ENCODE measurements at regions not wholly inside any gene's neighbourhood (a gene's known extent, or its start where the extent isn't known, plus 50 kb on each side); places are given as distances from the start of the nearest gene placed in this dataset.

DNA sequence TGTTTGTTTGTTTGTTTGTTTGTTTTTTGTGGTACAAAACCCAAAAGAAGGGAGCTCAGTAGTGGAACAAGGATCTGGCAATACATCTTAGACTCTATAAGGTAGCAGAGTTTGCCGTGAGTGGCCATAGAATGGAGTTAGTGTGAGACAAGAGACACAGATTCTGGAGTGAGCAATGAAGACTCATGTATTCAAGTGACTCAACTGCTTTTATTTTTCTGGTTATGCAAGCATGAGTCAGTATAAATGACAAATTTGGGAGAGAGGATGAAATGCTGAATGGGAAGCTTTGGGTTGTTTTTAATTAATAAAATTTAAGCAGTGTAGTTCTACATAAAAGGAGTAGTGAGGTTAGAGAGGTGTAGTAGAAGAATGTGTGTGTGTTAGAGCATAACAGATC lies 143.6 kb upstream of the ANO5 start:
- no peaks in the 10 kb centered on the region for H3K9me3 ChIP-seq (ENCODE audit: insufficient read depth, low read depth, low read length)
- H3K27me3 ChIP-seq (ENCODE audit: insufficient read depth, low read length) = no peaks in the 10 kb centered on the region
- 89% methylated on average over 1 of the region's 1 CpG for WGBS
- no peak overlapping the region for H3K4me3 ChIP-seq (ENCODE audit: low read length)
- H3K4me1 ChIP-seq (ENCODE audit: insufficient read depth, low read length) = peaks cover 6% of the 10 kb centered on the region; the same call in 1 of the 2 replicates
- no peak overlapping the region for H3K27ac ChIP-seq (ENCODE audit: low read depth, low read length)
- H3K36me3 ChIP-seq (ENCODE audit: insufficient read depth, low read length) = no peaks in the 10 kb centered on the region
- H3K9ac ChIP-seq (ENCODE audit: low read depth, low read length) = no peak overlapping the region

GRCh38 chr11:22065472-22065871 lies 127.4 kb upstream of the ANO5 start:
- Histone ChIP-seq H3K9me3 (ENCODE audit: insufficient read depth, low read depth, low read length) (peaks cover 9% of the 10 kb centered on the region), H3K4me1 (ENCODE audit: insufficient read depth, low read length) (no peaks in the 10 kb centered on the region), H3K9ac (ENCODE audit: low read depth, low read length) (no peak overlapping the region), H3K27ac (ENCODE audit: low read depth, low read length) (no peak overlapping the region), H3K4me3 (ENCODE audit: low read length) (no peak overlapping the region), H3K27me3 (ENCODE audit: insufficient read depth, low read length) (no peaks in the 10 kb centered on the region), H3K36me3 (ENCODE audit: insufficient read depth, low read length) (no peaks in the 10 kb centered on the region)
- WGBS = 56% methylated on average over 1 of the region's 1 CpG

GRCh38 chr11:22069844-22070243 lies 123.0 kb upstream of the ANO5 start:
- H3K27ac ChIP-seq (ENCODE audit: low read depth, low read length) = no peak overlapping the region
- H3K4me1 ChIP-seq (ENCODE audit: insufficient read depth, low read length) = no peaks in the 10 kb centered on the region
- H3K9me3 ChIP-seq (ENCODE audit: insufficient read depth, low read depth, low read length) = peaks cover 9% of the 10 kb centered on the region
- 90% methylated on average over 2 of the region's 2 CpGs for WGBS
- no peak overlapping the region for H3K9ac ChIP-seq (ENCODE audit: low read depth, low read length)
- no peak overlapping the region for H3K4me3 ChIP-seq (ENCODE audit: low read length)
- no peaks in the 10 kb centered on the region for H3K27me3 ChIP-seq (ENCODE audit: insufficient read depth, low read length)
- no peaks in the 10 kb centered on the region for H3K36me3 ChIP-seq (ENCODE audit: insufficient read depth, low read length)

DNA sequence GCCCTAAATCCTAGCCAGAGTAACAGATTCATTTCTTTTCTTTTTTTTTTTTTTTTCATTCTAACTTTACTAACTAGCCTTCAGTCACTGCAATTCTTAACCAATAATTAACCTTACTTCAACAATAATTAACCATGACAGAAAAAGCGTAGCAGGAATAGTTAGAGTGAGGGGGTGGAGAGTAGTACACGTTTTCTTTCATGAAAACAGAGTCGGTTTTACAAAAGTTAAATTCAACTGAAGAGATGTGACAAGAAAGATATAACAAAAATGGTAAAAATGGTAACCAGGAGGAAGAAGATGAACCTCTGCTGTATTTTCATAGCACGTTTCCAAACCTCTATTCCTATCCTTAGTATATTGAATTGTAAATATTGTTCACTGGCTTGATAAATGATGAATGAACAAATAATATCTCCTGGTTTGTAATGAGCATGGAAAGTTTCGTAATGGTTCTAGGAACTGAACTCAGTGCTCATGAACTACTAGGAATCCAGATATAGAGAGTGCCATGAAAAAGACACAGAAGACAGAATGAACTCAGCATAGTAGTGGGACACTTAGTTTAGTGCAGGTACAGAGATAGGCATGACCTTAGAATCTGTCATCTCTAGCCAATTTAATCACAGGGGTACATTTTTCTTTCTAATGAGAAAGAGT lies 116.5 kb upstream of the ANO5 start:
- 93% methylated on average over 4 of the region's 5 CpGs for WGBS
- Histone ChIP-seq H3K9me3 (ENCODE audit: insufficient read depth, low read depth, low read length) (no peaks in the 10 kb centered on the region), H3K4me3 (ENCODE audit: low read length) (no peak overlapping the region), H3K4me1 (ENCODE audit: insufficient read depth, low read length) (no peaks in the 10 kb centered on the region), H3K9ac (ENCODE audit: low read depth, low read length) (no peak overlapping the region), H3K27ac (ENCODE audit: low read depth, low read length) (no peak overlapping the region), H3K27me3 (ENCODE audit: insufficient read depth, low read length) (no peaks in the 10 kb centered on the region), H3K36me3 (ENCODE audit: insufficient read depth, low read length) (no peaks in the 10 kb centered on the region)

DNA sequence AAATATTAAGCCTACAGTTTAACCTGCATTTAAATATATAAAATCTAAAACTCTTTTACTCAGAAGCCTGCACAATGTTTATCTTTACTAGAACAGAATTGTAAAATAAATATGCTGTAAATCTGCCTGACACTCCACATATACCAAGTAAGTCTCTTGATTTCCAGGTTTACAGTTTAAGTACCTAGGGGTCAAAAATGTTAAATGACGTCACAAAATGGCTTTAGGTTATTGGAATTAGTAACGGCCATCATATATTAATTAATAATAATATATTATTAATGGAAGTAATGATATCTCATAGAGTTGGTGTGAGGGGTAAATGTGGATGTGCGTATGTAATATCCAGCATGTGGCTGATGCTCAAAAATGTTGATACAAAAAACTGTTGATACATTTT lies 114.8 kb upstream of the ANO5 start:
- H3K4me3 ChIP-seq (ENCODE audit: low read length) = no peak overlapping the region
- H3K27me3 ChIP-seq (ENCODE audit: insufficient read depth, low read length) = no peaks in the 10 kb centered on the region
- no peaks in the 10 kb centered on the region for H3K4me1 ChIP-seq (ENCODE audit: insufficient read depth, low read length)
- no peaks in the 10 kb centered on the region for H3K36me3 ChIP-seq (ENCODE audit: insufficient read depth, low read length)
- no peaks in the 10 kb centered on the region for H3K9me3 ChIP-seq (ENCODE audit: insufficient read depth, low read depth, low read length)
- no peak overlapping the region for H3K9ac ChIP-seq (ENCODE audit: low read depth, low read length)
- WGBS = 100% methylated on average over 1 of the region's 3 CpGs
- H3K27ac ChIP-seq (ENCODE audit: low read depth, low read length) = no peak overlapping the region

- H3K9me3 ChIP-seq (ENCODE audit: insufficient read depth, low read depth, low read length) = no peaks in the 10 kb centered on the region
- H3K27me3 ChIP-seq (ENCODE audit: insufficient read depth, low read length) = no peaks in the 10 kb centered on the region
- H3K27ac ChIP-seq (ENCODE audit: low read depth, low read length) = no peak overlapping the region
- no peaks in the 10 kb centered on the region for H3K4me1 ChIP-seq (ENCODE audit: insufficient read depth, low read length)
- 90% methylated on average over 1 of the region's 1 CpG for WGBS
- no peak overlapping the region for H3K9ac ChIP-seq (ENCODE audit: low read depth, low read length)
- H3K4me3 ChIP-seq (ENCODE audit: low read length) = no peak overlapping the region
- no peaks in the 10 kb centered on the region for H3K36me3 ChIP-seq (ENCODE audit: insufficient read depth, low read length)
Measured at GRCh38 chr11:22079133-22079872, 113.6 kb upstream of the ANO5 start.

DNA sequence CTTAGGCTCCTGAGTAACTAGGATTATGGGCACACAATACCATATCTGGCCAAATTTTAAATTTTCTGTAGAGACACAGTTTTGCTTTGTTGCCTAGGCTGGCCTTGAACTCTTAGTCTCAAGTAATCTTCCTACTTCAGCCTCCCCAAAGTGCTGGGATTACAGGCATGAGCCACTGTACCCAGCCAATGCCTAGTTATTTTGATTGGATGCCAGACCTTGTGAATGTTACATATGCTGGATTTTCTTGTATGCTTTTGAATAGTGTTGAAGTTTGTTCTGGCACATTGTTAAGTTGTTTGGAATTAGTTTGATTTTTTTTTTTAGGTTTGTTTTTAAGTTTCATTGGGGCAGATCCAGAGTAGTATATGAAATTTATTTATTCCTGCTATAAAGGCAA lies 110.7 kb upstream of the ANO5 start:
- no peaks in the 10 kb centered on the region for H3K4me1 ChIP-seq (ENCODE audit: insufficient read depth, low read length)
- H3K4me3 ChIP-seq (ENCODE audit: low read length) = no peak overlapping the region
- H3K9ac ChIP-seq (ENCODE audit: low read depth, low read length) = no peak overlapping the region
- H3K9me3 ChIP-seq (ENCODE audit: insufficient read depth, low read depth, low read length) = no peaks in the 10 kb centered on the region
- no peak overlapping the region for H3K27ac ChIP-seq (ENCODE audit: low read depth, low read length)
- no peaks in the 10 kb centered on the region for H3K27me3 ChIP-seq (ENCODE audit: insufficient read depth, low read length)
- H3K36me3 ChIP-seq (ENCODE audit: insufficient read depth, low read length) = no peaks in the 10 kb centered on the region

- no peaks in the 10 kb centered on the region for H3K36me3 ChIP-seq (ENCODE audit: insufficient read depth, low read length)
- no peaks in the 10 kb centered on the region for H3K4me1 ChIP-seq (ENCODE audit: insufficient read depth, low read length)
- no peaks in the 10 kb centered on the region for H3K9me3 ChIP-seq (ENCODE audit: insufficient read depth, low read depth, low read length)
- H3K9ac ChIP-seq (ENCODE audit: low read depth, low read length) = no peak overlapping the region
- H3K27ac ChIP-seq (ENCODE audit: low read depth, low read length) = no peak overlapping the region
- no peak overlapping the region for H3K4me3 ChIP-seq (ENCODE audit: low read length)
- no peaks in the 10 kb centered on the region for H3K27me3 ChIP-seq (ENCODE audit: insufficient read depth, low read length)
Measured at GRCh38 chr11:22082788-22083187, 110.1 kb upstream of the ANO5 start.

- 90% methylated on average over 1 of the region's 1 CpG for WGBS
- H3K9me3 ChIP-seq (ENCODE audit: insufficient read depth, low read depth, low read length) = no peaks in the 10 kb centered on the region
- no peaks in the 10 kb centered on the region for H3K27me3 ChIP-seq (ENCODE audit: insufficient read depth, low read length)
- H3K4me3 ChIP-seq (ENCODE audit: low read length) = no peak overlapping the region
- H3K4me1 ChIP-seq (ENCODE audit: insufficient read depth, low read length) = no peaks in the 10 kb centered on the region
- no peak overlapping the region for H3K27ac ChIP-seq (ENCODE audit: low read depth, low read length)
- H3K9ac ChIP-seq (ENCODE audit: low read depth, low read length) = no peak overlapping the region
- no peaks in the 10 kb centered on the region for H3K36me3 ChIP-seq (ENCODE audit: insufficient read depth, low read length)
Measured at GRCh38 chr11:22084056-22084455, 108.8 kb upstream of the ANO5 start.

DNA sequence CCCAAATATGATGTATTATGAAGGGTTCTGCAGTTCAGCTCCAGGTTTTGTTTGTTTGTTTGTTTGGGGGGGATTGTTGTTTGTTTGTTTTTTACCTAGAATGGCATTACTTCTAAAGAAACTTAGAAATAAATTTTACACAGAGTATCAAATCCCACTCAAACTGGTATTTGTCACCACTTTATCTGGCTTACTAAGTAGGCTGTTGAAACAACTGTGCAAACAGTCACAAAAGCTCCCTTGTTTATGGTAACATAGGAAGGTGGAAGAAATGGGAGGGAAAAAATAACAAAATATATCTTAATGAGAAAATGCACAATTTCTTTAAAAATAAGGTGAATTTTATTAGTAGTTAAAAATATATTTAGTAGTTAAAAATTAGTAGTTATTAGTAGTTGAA lies 108.3 kb upstream of the ANO5 start:
- no peak overlapping the region for H3K4me3 ChIP-seq (ENCODE audit: low read length)
- H3K9ac ChIP-seq (ENCODE audit: low read depth, low read length) = no peak overlapping the region
- H3K36me3 ChIP-seq (ENCODE audit: insufficient read depth, low read length) = no peaks in the 10 kb centered on the region

GRCh38 chr11:22089609-22090008 lies 103.3 kb upstream of the ANO5 start:
- no peak overlapping the region for H3K27ac ChIP-seq (ENCODE audit: low read depth, low read length)
- H3K9ac ChIP-seq (ENCODE audit: low read depth, low read length) = no peak overlapping the region
- no peaks in the 10 kb centered on the region for H3K27me3 ChIP-seq (ENCODE audit: insufficient read depth, low read length)
- H3K4me1 ChIP-seq (ENCODE audit: insufficient read depth, low read length) = no peaks in the 10 kb centered on the region
- no peaks in the 10 kb centered on the region for H3K9me3 ChIP-seq (ENCODE audit: insufficient read depth, low read depth, low read length)
- 100% methylated on average over 1 of the region's 2 CpGs for WGBS
- no peaks in the 10 kb centered on the region for H3K36me3 ChIP-seq (ENCODE audit: insufficient read depth, low read length)
- no peak overlapping the region for H3K4me3 ChIP-seq (ENCODE audit: low read length)

More for the DNA sequence above, 108.3 kb upstream of the ANO5 start:
- no peak overlapping the region for H3K27ac ChIP-seq (ENCODE audit: low read depth, low read length)
- no peaks in the 10 kb centered on the region for H3K4me1 ChIP-seq (ENCODE audit: insufficient read depth, low read length)
- no peaks in the 10 kb centered on the region for H3K9me3 ChIP-seq (ENCODE audit: insufficient read depth, low read depth, low read length)
- no peaks in the 10 kb centered on the region for H3K27me3 ChIP-seq (ENCODE audit: insufficient read depth, low read length)

GRCh38 chr11:22106566-22106965 lies 86.3 kb upstream of the ANO5 start:
- no peak overlapping the region for H3K4me3 ChIP-seq (ENCODE audit: low read length)
- no peak overlapping the region for H3K9ac ChIP-seq (ENCODE audit: low read depth, low read length)

More at GRCh38 chr11:22106566-22106965, 86.3 kb upstream of the ANO5 start:
- Histone ChIP-seq H3K9me3 (ENCODE audit: insufficient read depth, low read depth, low read length) (no peaks in the 10 kb centered on the region), H3K27ac (ENCODE audit: low read depth, low read length) (no peak overlapping the region), H3K4me1 (ENCODE audit: insufficient read depth, low read length) (no peaks in the 10 kb centered on the region), H3K27me3 (ENCODE audit: insufficient read depth, low read length) (no peaks in the 10 kb centered on the region), H3K36me3 (ENCODE audit: insufficient read depth, low read length) (no peaks in the 10 kb centered on the region)
- WGBS = 83% methylated on average over 1 of the region's 2 CpGs
